H9 (cell line): ENCODE measurements at regions not wholly inside any gene's neighbourhood (a gene's known extent, or its start where the extent isn't known, plus 50 kb on each side); places are given as distances from the start of the nearest gene placed in this dataset.

ENCODE experiments used
- DNase-seq: peaks from one replicate; pipeline ENCODE4 v3.0.0-alpha.2; 2017
- H2AFZ ChIP-seq: one replicate; pipeline ENCODE4 v1.6.1; 2013; ENCODE audit warnings: mild to moderate bottlenecking, low read length, control low read depth, moderate library complexity
- H2AK5ac ChIP-seq: 2 replicates; pipeline ENCODE4 v1.6.1; 2013; ENCODE audit warnings: low read length, control low read depth, mixed read lengths; ENCODE audit not compliant: insufficient read length
- H2BK120ac ChIP-seq: one replicate; pipeline ENCODE4 v1.6.1; 2013; ENCODE audit warnings: low read depth, mild to moderate bottlenecking, low read length, control low read depth, inconsistent platforms; ENCODE audit not compliant: poor library complexity, severe bottlenecking
- H2BK12ac ChIP-seq: 2 replicates; pipeline ENCODE4 v1.6.1; 2013; ENCODE audit warnings: low read length, control low read depth, mixed read lengths, low read depth; ENCODE audit not compliant: insufficient read length
- H2BK15ac ChIP-seq: 2 replicates; pipeline ENCODE4 v1.6.1; 2013; ENCODE audit warnings: low read depth, low read length, control low read depth
- H2BK20ac ChIP-seq: one replicate; pipeline ENCODE4 v1.6.1; 2013; ENCODE audit warnings: low read depth, mild to moderate bottlenecking, low read length, control low read depth, inconsistent platforms; ENCODE audit not compliant: poor library complexity, severe bottlenecking
- H2BK5ac ChIP-seq: 2 replicates; pipeline ENCODE4 v1.6.1; 2013; ENCODE audit warnings: low read length, control low read depth, mixed read lengths; ENCODE audit not compliant: insufficient read length
- H3K14ac ChIP-seq: 2 replicates; pipeline ENCODE4 v1.6.1; 2013; ENCODE audit warnings: low read length, control low read depth; ENCODE audit not compliant: insufficient read depth
- H3K18ac ChIP-seq: 2 replicates; pipeline ENCODE4 v1.6.1; 2013; ENCODE audit warnings: low read depth, mild to moderate bottlenecking, mixed read lengths, low read length, control low read depth; ENCODE audit not compliant: insufficient read length
- H3K23ac ChIP-seq: 2 replicates; pipeline ENCODE4 v1.6.1; 2013; ENCODE audit warnings: low read length, control low read depth, mixed read lengths, low read depth; ENCODE audit not compliant: insufficient read length
- H3K23me2 ChIP-seq: 2 replicates; pipeline ENCODE4 v1.6.1; 2013; ENCODE audit warnings: low read depth, mild to moderate bottlenecking, mixed read lengths, low read length, control low read depth; ENCODE audit not compliant: insufficient read length, poor library complexity, severe bottlenecking
- H3K27ac ChIP-seq: 2 replicates; pipeline ENCODE4 v1.5.1; 2013; ENCODE audit warnings: low read length, control low read depth, mixed read lengths, low read depth; ENCODE audit not compliant: insufficient read length
- H3K27me3 ChIP-seq: 2 replicates; pipeline ENCODE4 v1.6.1; 2013; ENCODE audit warnings: low read length, control low read depth, inconsistent platforms; ENCODE audit not compliant: insufficient read depth
- H3K4ac ChIP-seq: 2 replicates; pipeline ENCODE4 v1.6.1; 2013; ENCODE audit warnings: low read depth, mild to moderate bottlenecking, control low read depth, inconsistent platforms, low read length, moderate library complexity
- H3K4me1 ChIP-seq: 2 replicates; pipeline ENCODE4 v1.6.1; 2013; ENCODE audit warnings: low read length, control low read depth, inconsistent platforms; ENCODE audit not compliant: insufficient read depth
- H3K4me2 ChIP-seq: 2 replicates; pipeline ENCODE4 v1.6.1; 2013; ENCODE audit warnings: low read length, control low read depth, mixed read lengths; ENCODE audit not compliant: insufficient read length, insufficient read depth
- H3K56ac ChIP-seq: 2 replicates; pipeline ENCODE4 v1.6.1; 2013; ENCODE audit warnings: low read depth, mild to moderate bottlenecking, mixed read lengths, low read length, control low read depth; ENCODE audit not compliant: insufficient read length
- H3K79me1 ChIP-seq: 2 replicates; pipeline ENCODE4 v1.6.1; 2013; ENCODE audit warnings: low read depth, mild to moderate bottlenecking, moderate library complexity, low read length, control low read depth, inconsistent platforms; ENCODE audit not compliant: insufficient read depth, poor library complexity, severe bottlenecking
- H3K79me2 ChIP-seq: 2 replicates; pipeline ENCODE4 v1.6.1; 2013; ENCODE audit warnings: low read length, control low read depth, inconsistent platforms; ENCODE audit not compliant: insufficient read depth
- H3K9ac ChIP-seq: 2 replicates; pipeline ENCODE4 v1.6.1; 2013; ENCODE audit warnings: low read length, control low read depth, mixed read lengths; ENCODE audit not compliant: insufficient read length; ENCODE audit errors: extremely low read depth
- H3K9me3 ChIP-seq: one replicate; pipeline ENCODE4 v1.6.1; 2013; ENCODE audit warnings: low read depth, low read length, inconsistent platforms; ENCODE audit not compliant: control insufficient read depth
- H3T11ph ChIP-seq: one replicate; pipeline ENCODE4 v1.6.1; 2013; ENCODE audit warnings: mild to moderate bottlenecking, low read length, control low read depth, inconsistent platforms
- H4K20me1 ChIP-seq: one replicate; pipeline ENCODE4 v1.6.1; 2013; ENCODE audit not compliant: control insufficient read depth, insufficient read length, insufficient read depth
- H4K5ac ChIP-seq: 2 replicates; pipeline ENCODE4 v1.6.1; 2013; ENCODE audit warnings: low read depth, mild to moderate bottlenecking, mixed read lengths, low read length, control low read depth; ENCODE audit not compliant: insufficient read length
- H4K8ac ChIP-seq: replicated peaks from 2 replicates; pipeline ENCODE4 v1.6.1; 2013; ENCODE audit warnings: low read length, control low read depth, mixed read lengths, low read depth; ENCODE audit not compliant: insufficient read length
- H4K91ac ChIP-seq: 2 replicates; pipeline ENCODE4 v1.6.1; 2013; ENCODE audit warnings: low read depth, mild to moderate bottlenecking, moderate library complexity, mixed read lengths, low read length, control low read depth; ENCODE audit not compliant: insufficient read length
- H3K27ac Mint-ChIP-seq, 3 experiments: 2 replicates in 2 of 3; 3 replicates in 1 of 3; pipeline ENCODE4 v1.8.0; 2020 to 2021; ENCODE audit warnings: mixed read lengths in 3 of 3, mild to moderate bottlenecking in 1 of 3, moderate library complexity in 1 of 3
- H3K27me3 Mint-ChIP-seq: 2 replicates; pipeline ENCODE4 v1.8.0; 2021; ENCODE audit warnings: low read depth, mild to moderate bottlenecking, moderate library complexity, mixed read lengths
- H3K36me3 Mint-ChIP-seq, 3 experiments: 2 replicates in 2 of 3; 3 replicates in 1 of 3; pipeline ENCODE4 v1.8.0; 2020 to 2021; ENCODE audit warnings: low read depth in 3 of 3, mixed read lengths in 3 of 3; ENCODE audit not compliant: insufficient read depth in 1 of 3
- H3K4me1 Mint-ChIP-seq, 2 experiments: 2 replicates each; pipeline ENCODE4 v1.8.0; 2020; ENCODE audit warnings: mixed read lengths in 2 of 2
- H3K4me3 Mint-ChIP-seq, 2 experiments: 2 replicates in 1 of 2; 3 replicates in 1 of 2; pipeline ENCODE4 v1.8.0; 2020 to 2021; ENCODE audit warnings: mild to moderate bottlenecking in 2 of 2, mixed read lengths in 2 of 2, moderate library complexity in 1 of 2
- H3K9me3 Mint-ChIP-seq, 2 experiments: 2 replicates in 1 of 2; 3 replicates in 1 of 2; pipeline ENCODE4 v1.8.0; 2020; ENCODE audit warnings: mild to moderate bottlenecking in 2 of 2, mixed read lengths in 2 of 2, moderate library complexity in 1 of 2
- CTCF ChIP-seq: fragments of 200-600 bp; sonication (generic); conservative IDR thresholded peaks from 3 replicates; pipeline ENCODE4 v1.8.0; 2021; ENCODE audit warnings: antibody characterized with exemption, mild to moderate bottlenecking
- WGBS: extraction: QIAGEN DNeasy Blood & Tissue Kit; methylation state at CpG from one replicate; pipeline ENCODE4 v1.1.7; 2013; ENCODE audit warnings: missing lambda C conversion rate, low lambda C conversion rate, mixed read lengths; ENCODE audit not compliant: insufficient read length; ENCODE audit errors: extremely low coverage; 5-methylcytosine and 5-hydroxymethylcytosine counted together

GRCh38 chr3:5635746-5636145 is 448.2 kb downstream of the EDEM1 start:
- no peak for TF ChIP-seq CTCF
- Histone ChIP-seq H4K8ac (no peak overlapping the region), H3K27ac (no peak overlapping the region), H2BK15ac (no peak overlapping the region), H2BK20ac (no peak overlapping the region), H4K91ac (no peak overlapping the region), H3K9me3 (no peaks in the 10 kb centered on the region), H3K79me2 (no peaks in the 10 kb centered on the region), H4K20me1 (no peaks in the 10 kb centered on the region), H3K23me2 (no peaks in the 10 kb centered on the region), H3K9ac (no peak overlapping the region), H3K4me1 (no peaks in the 10 kb centered on the region), H4K5ac (no peak overlapping the region), H3K79me1 (no peaks in the 10 kb centered on the region), H2BK12ac (no peak overlapping the region), H3K18ac (no peak overlapping the region), H3K23ac (no peak overlapping the region), H3T11ph (no peak overlapping the region), H2BK5ac (no peak overlapping the region), H3K27me3 (no peaks in the 10 kb centered on the region), H3K4ac (no peak overlapping the region), H3K4me2 (no peak overlapping the region), H2BK120ac (no peak overlapping the region), H3K14ac (no peak overlapping the region), H3K56ac (no peak overlapping the region), H2AK5ac (no peak overlapping the region), H2AFZ (no peak overlapping the region)
- Mint-ChIP-seq H3K36me3 (peaks cover 0 to 7% (median 0%) of the 10 kb centered on the region in 3 experiments; a peak in 2 of 7 replicates), H3K4me3 (no peak overlapping the region), H3K27ac (no peak overlapping the region), H3K27me3 (peaks cover 1% of the 10 kb centered on the region; the same call in 1 of the 2 replicates), H3K4me1 (peaks cover 9 to 13% of the 10 kb centered on the region in 2 experiments), H3K9me3 (peaks cover 7 to 18% of the 10 kb centered on the region in 2 experiments; a peak in 4 of 5 replicates)
- no CpG with 5 or more reads among the region's 2 CpGs for WGBS
- DNase-seq: no peak
